ENCODE measurements at regions not wholly inside any gene's neighbourhood (a gene's known extent, or its start where the extent isn't known, plus 50 kb on each side); places are given as distances from the start of the nearest gene placed in this dataset.

GRCh38 chr10:11395161-11395560 lies 216.3 kb downstream of the USP6NL start:
- Histone ChIP-seq H3K27me3 (replicated peaks; ENCODE audit: insufficient read depth) (no peaks in the 10 kb centered on the region), H3K4me3 (no peak overlapping the region), H3K79me2 (ENCODE audit: insufficient read depth) (no peaks in the 10 kb centered on the region), H3K9me3 (ENCODE audit: low read depth) (no peaks in the 10 kb centered on the region), H3K4me2 (ENCODE audit: unreplicated experiment) (no peak overlapping the region), H3K4me1 (ENCODE audit: insufficient read depth) (no peaks in the 10 kb centered on the region), H3K36me3 (ENCODE audit: low read depth) (no peaks in the 10 kb centered on the region), H4K20me1 (ENCODE audit: insufficient read depth) (no peaks in the 10 kb centered on the region), H2AFZ (no peak overlapping the region), H3F3A (ENCODE audit: insufficient read depth) (no peaks in the 10 kb centered on the region), H3K9ac (no peak overlapping the region), H3K9me2 (ENCODE audit: insufficient read depth) (no peaks in the 10 kb centered on the region), H3K27ac (no peak overlapping the region)
- in situ Hi-C loops (cut with MboI): no loop called here
- WGBS, 2 experiments (ENCODE audit: low coverage in 1 of 2, low lambda C conversion rate in 2 of 2, missing lambda C conversion rate in 2 of 2): 45 to 54% methylated on average over 2 of the region's 2 CpGs
- TF ChIP-seq EZH2phosphoT487 (IDR thresholded peaks at IDR 0.05; ENCODE audit: insufficient read depth, low read depth): no peak
- TF ChIP-seq EZH2 (IDR thresholded peaks at IDR 0.05; ENCODE audit: insufficient read depth, poor library complexity, severe bottlenecking): no peak
- no peak for DNase-seq

- in situ Hi-C loops (cut with MboI): no loop called here
- no peaks in the 10 kb centered on the region for H3K4me1 ChIP-seq (ENCODE audit: insufficient read depth)
- WGBS, 2 experiments (ENCODE audit: low coverage in 1 of 2, low lambda C conversion rate in 2 of 2, missing lambda C conversion rate in 2 of 2): 48 to 59% methylated on average over 9 of the region's 9 CpGs
- no peaks in the 10 kb centered on the region for H3K36me3 ChIP-seq (ENCODE audit: low read depth)
- no peak overlapping the region for H3K4me3 ChIP-seq
- DNase-seq: no peak
- no peak overlapping the region for H3K9ac ChIP-seq
- H3K9me2 ChIP-seq (ENCODE audit: insufficient read depth): no peaks in the 10 kb centered on the region
- no peaks in the 10 kb centered on the region for H3K27me3 ChIP-seq (replicated peaks; ENCODE audit: insufficient read depth)
- H3K9me3 ChIP-seq (ENCODE audit: low read depth): no peaks in the 10 kb centered on the region
- H4K20me1 ChIP-seq (ENCODE audit: insufficient read depth): no peaks in the 10 kb centered on the region
- H3K27ac ChIP-seq: no peak overlapping the region
- TF ChIP-seq EZH2 (IDR thresholded peaks at IDR 0.05; ENCODE audit: insufficient read depth, poor library complexity, severe bottlenecking): no peak
- no peak for TF ChIP-seq EZH2phosphoT487 (IDR thresholded peaks at IDR 0.05; ENCODE audit: insufficient read depth, low read depth)
- no peaks in the 10 kb centered on the region for H3K79me2 ChIP-seq (ENCODE audit: insufficient read depth)
- H3F3A ChIP-seq (ENCODE audit: insufficient read depth): no peaks in the 10 kb centered on the region
- H2AFZ ChIP-seq: no peak overlapping the region
- no peak overlapping the region for H3K4me2 ChIP-seq (ENCODE audit: unreplicated experiment)
Observed at GRCh38 chr10:11393858-11394257, 217.6 kb downstream of the USP6NL start.

GRCh38 chr10:11392776-11393175 lies 218.7 kb downstream of the USP6NL start:
- H3K9me3 ChIP-seq (ENCODE audit: low read depth): no peaks in the 10 kb centered on the region
- H3K9me2 ChIP-seq (ENCODE audit: insufficient read depth): no peaks in the 10 kb centered on the region
- H3K4me1 ChIP-seq (ENCODE audit: insufficient read depth): no peaks in the 10 kb centered on the region
- no peaks in the 10 kb centered on the region for H3K79me2 ChIP-seq (ENCODE audit: insufficient read depth)
- WGBS, 2 experiments (ENCODE audit: low coverage in 1 of 2, low lambda C conversion rate in 2 of 2, missing lambda C conversion rate in 2 of 2): 58 to 67% methylated on average over 10 of the region's 10 CpGs
- H3K9ac ChIP-seq: no peak overlapping the region
- H3K36me3 ChIP-seq (ENCODE audit: low read depth): no peaks in the 10 kb centered on the region
- DNase-seq: no peak
- TF ChIP-seq EZH2 (IDR thresholded peaks at IDR 0.05; ENCODE audit: insufficient read depth, poor library complexity, severe bottlenecking) (no peak), EZH2phosphoT487 (IDR thresholded peaks at IDR 0.05; ENCODE audit: insufficient read depth, low read depth) (no peak)
- in situ Hi-C loops (cut with MboI): no loop called here
- H3F3A ChIP-seq (ENCODE audit: insufficient read depth): no peaks in the 10 kb centered on the region
- no peak overlapping the region for H3K27ac ChIP-seq
- H3K4me2 ChIP-seq (ENCODE audit: unreplicated experiment): no peak overlapping the region
- H2AFZ ChIP-seq: no peak overlapping the region
- H3K27me3 ChIP-seq (replicated peaks; ENCODE audit: insufficient read depth): no peaks in the 10 kb centered on the region
- H4K20me1 ChIP-seq (ENCODE audit: insufficient read depth): no peaks in the 10 kb centered on the region
- H3K4me3 ChIP-seq: no peak overlapping the region

GRCh38 chr10:11388996-11389395 lies 222.5 kb downstream of the USP6NL start:
- no peak for TF ChIP-seq EZH2 (IDR thresholded peaks at IDR 0.05; ENCODE audit: insufficient read depth, poor library complexity, severe bottlenecking)
- TF ChIP-seq EZH2phosphoT487 (IDR thresholded peaks at IDR 0.05; ENCODE audit: insufficient read depth, low read depth): no peak
- 60 to 69% methylated on average over 9 of the region's 9 CpGs for WGBS, 2 experiments (ENCODE audit: low coverage in 1 of 2, low lambda C conversion rate in 2 of 2, missing lambda C conversion rate in 2 of 2)
- H3K27me3 ChIP-seq (replicated peaks; ENCODE audit: insufficient read depth): no peaks in the 10 kb centered on the region
- H2AFZ ChIP-seq: no peak overlapping the region
- no peaks in the 10 kb centered on the region for H4K20me1 ChIP-seq (ENCODE audit: insufficient read depth)
- H3K9me3 ChIP-seq (ENCODE audit: low read depth): no peaks in the 10 kb centered on the region
- no peaks in the 10 kb centered on the region for H3F3A ChIP-seq (ENCODE audit: insufficient read depth)
- no peaks in the 10 kb centered on the region for H3K9me2 ChIP-seq (ENCODE audit: insufficient read depth)
- in situ Hi-C loops (cut with MboI): no loop called here
- no peak for DNase-seq
- no peaks in the 10 kb centered on the region for H3K4me1 ChIP-seq (ENCODE audit: insufficient read depth)
- H3K4me2 ChIP-seq (ENCODE audit: unreplicated experiment): no peak overlapping the region
- H3K27ac ChIP-seq: no peak overlapping the region
- no peaks in the 10 kb centered on the region for H3K36me3 ChIP-seq (ENCODE audit: low read depth)
- no peak overlapping the region for H3K9ac ChIP-seq
- H3K79me2 ChIP-seq (ENCODE audit: insufficient read depth): no peaks in the 10 kb centered on the region
- H3K4me3 ChIP-seq: no peak overlapping the region
